Hepatocyte (in vitro differentiated cells): ENCODE measurements at regions not wholly inside any gene's neighbourhood (a gene's known extent, or its start where the extent isn't known, plus 50 kb on each side); places are given as distances from the start of the nearest gene placed in this dataset.

Experiments used
- EZH2phosphoT487 ChIP-seq: fragments of 200-600 bp; sonication (generic); IDR thresholded peaks from one replicate; pipeline ENCODE4 v1.6.1; 2018; ENCODE audit warnings: antibody characterized with exemption, mild to moderate bottlenecking, low read depth, moderate library complexity; ENCODE audit not compliant: unreplicated experiment, severe bottlenecking
- TF ChIP-seq, protein P1 (sequence below): fragments of 200-600 bp; sonication (generic); IDR thresholded peaks from 2 replicates; pipeline ENCODE4 v1.5.1; 2016; ENCODE audit warnings: antibody characterized with exemption, mild to moderate bottlenecking; ENCODE audit not compliant: poor library complexity

DNA sequence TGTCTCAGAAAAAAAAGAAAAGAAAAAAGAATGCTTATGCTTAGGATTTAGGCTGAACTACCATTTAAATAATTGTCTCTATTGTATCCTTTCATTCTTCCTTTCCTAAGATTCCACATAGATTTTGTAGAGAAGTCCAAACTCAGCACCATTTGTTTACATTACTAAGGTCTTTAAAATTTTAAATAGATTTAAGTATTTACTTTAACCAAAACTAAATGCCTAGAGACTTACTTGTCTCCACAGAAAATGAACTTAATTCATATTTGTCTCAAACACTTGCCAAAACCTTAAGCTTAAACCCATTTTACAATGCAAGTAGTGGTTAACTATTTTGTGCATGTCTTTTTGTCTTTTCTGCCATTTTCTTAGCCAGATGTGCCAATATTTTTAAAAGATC is 54.1 kb upstream of the ABI1 start:
- TF ChIP-seq, protein P1, sequence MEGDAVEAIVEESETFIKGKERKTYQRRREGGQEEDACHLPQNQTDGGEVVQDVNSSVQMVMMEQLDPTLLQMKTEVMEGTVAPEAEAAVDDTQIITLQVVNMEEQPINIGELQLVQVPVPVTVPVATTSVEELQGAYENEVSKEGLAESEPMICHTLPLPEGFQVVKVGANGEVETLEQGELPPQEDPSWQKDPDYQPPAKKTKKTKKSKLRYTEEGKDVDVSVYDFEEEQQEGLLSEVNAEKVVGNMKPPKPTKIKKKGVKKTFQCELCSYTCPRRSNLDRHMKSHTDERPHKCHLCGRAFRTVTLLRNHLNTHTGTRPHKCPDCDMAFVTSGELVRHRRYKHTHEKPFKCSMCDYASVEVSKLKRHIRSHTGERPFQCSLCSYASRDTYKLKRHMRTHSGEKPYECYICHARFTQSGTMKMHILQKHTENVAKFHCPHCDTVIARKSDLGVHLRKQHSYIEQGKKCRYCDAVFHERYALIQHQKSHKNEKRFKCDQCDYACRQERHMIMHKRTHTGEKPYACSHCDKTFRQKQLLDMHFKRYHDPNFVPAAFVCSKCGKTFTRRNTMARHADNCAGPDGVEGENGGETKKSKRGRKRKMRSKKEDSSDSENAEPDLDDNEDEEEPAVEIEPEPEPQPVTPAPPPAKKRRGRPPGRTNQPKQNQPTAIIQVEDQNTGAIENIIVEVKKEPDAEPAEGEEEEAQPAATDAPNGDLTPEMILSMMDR, result no peak
- no peak for TF ChIP-seq EZH2phosphoT487
